Hypothalamus (tissue), 51 donors: ENCODE measurements at regions not wholly inside any gene's neighbourhood (a gene's known extent, or its start where the extent isn't known, plus 50 kb on each side); places are given as distances from the start of the nearest gene placed in this dataset.
"Not testable (repeated sequence)": the region's sequence is repeated elsewhere in the genome, so short reads cannot be mapped to it uniquely, and the experiment has no call there.

Experiments used
- DNase-seq, 51 donors: peaks; one replicate each; lab custom pipeline; 2025; lab: John Stamatoyannopoulos, UW

DNA sequence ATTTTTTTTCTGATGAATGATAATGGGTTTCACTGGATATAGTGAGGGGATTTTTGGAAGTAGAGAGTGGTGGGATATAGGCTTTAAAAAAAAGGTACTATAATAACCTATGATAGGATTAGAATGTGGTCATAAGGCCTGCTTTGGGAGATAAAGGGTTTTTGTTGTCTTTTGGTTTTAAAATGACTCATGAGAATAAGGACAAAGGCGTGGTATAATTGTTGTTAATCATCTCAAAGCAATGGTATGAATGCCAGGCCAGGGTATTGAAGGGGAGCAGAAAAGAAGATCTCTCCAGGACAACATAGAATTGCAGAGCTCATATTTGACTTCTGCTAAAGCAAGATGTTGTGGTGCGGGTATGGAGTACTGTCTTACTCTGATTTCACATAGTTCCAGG, 579.4 kb downstream of the JRKL start:
- no peak for DNase-seq

DNA sequence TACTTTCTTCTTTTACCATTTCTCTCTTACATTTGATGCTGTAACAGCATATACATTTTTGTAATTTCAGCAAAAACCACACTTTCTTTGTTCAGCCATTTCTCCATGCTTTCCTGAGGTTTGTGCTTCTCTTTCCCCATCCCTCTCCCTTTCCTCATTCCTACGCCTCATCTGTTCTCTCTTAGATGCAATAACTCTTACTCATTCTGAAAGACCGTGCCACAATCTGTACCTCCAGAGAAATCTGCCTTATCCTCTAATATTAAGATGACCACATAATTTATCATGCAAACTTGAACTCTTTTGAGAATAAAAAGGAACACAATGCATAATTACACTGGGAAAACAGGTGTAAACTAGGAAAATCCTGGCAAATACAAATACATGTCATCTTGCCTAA, 588.9 kb downstream of the JRKL start:
- no peak for DNase-seq

DNA sequence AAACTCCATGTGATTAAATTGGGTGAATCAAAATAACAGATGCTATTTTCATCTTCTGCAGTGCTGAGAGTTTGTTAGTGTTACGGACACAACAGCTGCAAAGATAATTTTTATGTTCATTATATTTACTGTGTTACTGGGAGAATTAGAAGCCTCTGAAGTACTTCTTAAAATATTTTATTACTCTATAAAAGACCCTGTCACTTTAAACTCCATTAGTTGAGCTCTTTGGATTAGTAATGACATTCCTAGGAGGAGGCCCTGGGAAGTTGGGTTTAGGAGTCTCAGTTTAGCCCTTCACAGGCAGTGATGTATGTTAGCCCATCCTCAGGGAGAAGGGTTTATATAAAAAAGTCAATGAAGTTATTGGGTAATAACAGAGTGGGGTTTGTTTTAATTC, 596.7 kb downstream of the JRKL start:
- DNase-seq = no peak

DNA sequence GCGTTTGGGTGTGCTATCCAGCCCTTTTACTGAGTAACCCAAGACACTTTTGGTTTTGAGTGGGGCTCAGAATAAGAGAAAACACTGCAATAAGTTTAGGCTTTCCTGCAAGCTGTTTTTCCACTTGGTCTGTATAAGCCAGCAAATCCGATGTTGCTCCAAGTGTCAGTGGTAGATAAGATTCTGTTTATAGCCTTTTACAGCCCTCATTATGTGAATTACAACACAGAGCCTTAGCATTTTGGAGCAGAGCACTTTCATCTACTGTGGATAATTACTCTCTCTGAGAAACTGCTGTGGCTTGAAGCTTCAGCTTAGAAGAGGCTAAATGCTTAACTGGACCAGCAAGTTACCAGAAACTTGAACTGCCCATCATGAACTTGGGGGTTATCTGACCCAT, 601.1 kb downstream of the JRKL start:
- no peak for DNase-seq

DNA sequence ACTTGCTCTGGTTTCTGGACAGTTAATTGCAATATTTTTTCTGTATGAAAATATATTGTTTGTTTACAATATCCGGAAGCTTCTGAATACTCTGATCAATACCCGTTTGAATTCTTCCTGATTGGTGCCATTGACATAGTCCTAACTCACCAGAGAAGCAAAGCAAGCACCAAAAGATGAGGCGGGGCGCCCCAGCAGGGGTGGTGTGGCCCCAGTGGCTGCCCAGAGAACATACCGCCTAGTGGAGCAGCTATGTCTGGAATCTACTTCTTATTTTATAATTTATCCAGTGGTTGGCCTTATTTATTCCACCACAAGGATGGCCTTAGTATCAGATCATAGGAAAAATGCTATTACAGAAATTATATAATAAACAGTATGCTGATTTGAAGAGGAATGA, 610.7 kb downstream of the JRKL start:
- DNase-seq = no peak

DNA sequence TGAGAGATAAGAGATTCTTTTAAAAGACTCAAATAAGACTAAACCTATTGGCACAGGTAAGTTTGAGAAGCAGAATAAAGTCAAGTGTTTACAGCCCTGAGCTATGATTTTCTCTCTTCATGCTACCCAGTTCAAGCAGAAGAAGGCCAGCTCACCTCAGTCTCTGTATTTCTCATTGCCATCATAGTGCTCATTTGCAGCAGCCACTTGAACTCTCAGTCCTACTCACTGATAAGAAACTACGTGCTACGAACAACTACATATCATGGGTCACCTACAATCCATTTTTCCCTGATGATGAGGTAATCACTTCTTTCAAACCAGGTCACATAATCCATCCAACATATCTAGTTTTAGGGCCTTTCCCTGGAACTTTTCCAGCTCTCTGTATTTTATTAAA, 617.5 kb downstream of the JRKL start:
- DNase-seq = no peak

DNA sequence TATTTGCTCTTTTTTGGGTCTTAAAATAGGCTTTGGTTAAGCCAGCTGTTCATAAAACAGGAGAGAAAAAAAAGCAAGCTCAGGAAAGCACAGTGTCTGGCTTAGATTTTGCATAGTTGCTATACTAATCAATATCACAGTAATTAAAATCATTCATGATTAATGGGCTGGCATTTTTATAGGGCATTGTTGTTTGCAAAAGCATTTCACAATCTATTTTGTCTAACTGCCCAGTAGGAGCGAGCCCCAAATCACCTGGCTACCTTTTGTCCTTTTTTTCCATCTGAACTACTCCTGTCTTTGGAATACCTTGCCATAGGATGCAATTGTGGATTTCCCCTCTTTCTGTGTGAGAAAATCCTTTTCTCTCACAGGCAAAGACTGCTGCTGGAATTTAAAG, 619.8 kb downstream of the JRKL start:
- no peak for DNase-seq

DNA sequence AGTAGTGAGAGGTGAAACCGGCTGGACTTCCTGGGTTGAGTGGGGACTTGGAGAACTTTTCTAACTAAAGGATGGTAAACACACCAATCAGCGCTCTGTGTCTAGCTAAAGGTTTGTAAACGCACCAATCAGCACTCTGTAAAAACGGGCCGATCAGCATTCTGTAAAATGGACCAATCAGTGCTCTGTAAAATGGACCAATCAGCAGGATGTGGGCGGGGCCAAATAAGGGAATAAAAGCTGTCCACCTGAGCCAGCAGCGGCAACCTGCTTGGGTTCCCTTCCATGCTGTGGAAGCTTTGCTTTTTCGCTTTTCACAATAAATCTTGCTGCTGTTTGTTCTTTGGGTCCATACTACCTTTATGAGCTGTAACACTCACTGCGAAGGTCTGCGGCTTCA, 621.2 kb downstream of the JRKL start:
- not testable (repeated sequence) for DNase-seq

DNA sequence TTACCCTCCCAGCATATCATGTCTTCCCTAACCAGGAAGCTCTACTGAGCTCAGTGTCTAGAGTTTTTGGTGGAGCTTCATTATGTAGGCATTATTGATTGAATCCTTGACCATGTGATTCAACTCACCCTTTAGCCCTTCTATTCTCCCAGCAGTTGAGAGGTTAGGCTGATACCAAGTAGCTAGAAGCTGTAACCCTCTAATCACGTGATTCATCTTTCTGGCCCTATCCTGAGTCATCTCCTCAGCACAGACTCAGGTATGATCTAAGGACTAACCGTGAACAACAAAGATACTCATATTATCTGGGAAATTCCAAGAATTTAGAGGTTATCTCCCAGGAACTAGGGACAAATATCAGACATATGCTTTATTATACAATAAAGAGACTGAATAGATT, 625.5 kb downstream of the JRKL start:
- DNase-seq = no peak

DNA sequence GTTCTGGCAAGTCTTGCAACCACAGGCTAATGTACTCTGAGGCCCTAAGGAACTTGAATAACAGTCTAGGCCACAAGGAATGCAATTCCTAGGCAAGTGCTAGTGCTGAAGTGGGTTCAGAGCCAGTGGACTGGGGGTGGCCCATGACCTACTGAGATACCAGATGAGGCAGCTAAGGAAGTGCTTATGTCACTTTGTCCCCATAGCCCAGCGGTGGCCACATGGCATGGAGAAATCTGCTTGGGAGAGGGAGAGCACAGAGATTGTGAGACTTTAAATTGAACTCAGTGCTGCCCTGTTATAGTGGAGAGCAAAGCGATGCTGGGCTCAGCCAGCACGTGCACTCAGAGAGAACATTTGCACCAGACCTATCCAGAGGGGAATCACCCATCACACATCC, 629.5 kb downstream of the JRKL start:
- DNase-seq = no peak

DNA sequence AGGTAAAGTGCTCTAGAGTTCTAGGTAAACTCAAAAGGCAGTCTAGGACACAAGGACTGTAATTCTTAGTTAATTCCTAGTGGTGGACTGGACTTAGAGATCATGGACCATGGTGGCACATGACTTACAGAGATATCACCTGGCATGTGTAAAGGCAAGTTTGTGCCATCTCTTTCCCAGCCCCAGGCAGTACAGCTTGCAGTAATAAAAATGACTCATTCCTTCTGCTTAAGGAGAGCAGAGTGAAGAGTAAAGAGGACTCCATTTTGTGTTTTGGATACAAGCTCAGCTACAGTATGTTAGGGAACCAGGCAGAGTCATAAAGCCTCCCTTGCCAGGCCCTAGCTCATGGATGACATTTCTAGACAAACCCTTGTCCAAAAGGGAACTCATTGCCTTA, 629.9 kb downstream of the JRKL start:
- DNase-seq = no peak

DNA sequence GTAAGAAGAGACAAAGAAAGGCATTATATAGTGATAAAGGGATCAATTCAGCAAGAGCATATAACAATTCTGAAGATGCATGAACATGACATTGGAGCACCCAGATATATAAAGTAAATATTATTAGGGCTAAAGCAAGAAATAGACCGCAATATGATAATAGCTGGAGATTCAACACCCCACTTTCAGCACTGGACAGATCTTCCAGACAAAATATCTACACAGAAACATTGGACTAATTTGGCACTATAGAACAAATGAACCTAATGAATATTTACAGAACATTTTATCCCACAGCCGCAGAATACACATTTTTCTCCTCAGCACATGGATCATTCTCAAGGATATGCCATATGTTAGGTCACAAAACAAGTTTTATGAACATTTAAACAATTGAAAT, 633.1 kb downstream of the JRKL start:
- DNase-seq = no peak

DNA sequence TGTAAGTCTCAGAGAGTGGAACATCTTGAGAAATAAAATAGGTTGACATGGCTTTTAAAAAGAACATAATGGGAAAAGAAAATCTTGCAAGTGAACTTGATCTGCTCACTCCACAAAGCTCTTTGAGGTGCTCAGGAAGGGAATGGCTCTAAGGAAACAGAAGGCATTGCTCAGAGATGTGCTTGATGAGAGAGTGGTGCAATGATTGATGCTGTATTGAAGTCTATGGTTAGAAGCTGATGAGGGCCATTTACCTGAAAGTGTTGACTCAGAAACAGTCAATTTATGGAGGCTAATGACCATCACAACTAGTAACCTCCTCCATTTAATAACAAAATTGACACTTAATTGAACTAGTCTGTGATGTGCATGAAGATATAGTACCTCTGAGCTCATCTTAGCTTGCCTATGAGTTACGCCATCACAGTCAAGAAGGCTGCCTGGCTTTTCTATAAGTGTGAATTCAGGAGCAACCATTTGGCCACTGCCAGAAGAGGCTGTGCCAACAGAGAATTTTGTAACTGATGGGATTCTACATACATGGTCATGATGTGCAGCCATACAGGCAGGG, 639.1 kb downstream of the JRKL start:
- no peak for DNase-seq

DNA sequence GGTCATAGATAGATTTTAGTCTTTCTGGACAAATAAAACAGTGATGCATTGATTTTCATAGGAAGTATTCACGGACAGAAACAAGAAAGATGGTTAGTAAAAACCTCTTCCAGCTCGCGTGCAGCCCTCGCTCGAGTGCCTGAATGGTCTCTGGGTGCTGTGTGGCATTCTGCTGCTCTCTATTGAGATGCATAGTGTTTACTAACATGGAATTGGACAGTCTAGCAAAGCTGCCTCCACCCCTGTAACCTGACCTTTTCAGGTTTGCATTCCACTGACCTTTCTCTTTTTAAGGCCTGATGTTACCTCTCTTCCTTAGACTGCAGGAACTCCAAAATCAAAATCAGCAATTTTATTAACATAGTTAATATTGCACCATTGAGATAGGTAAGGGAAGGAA, 643.4 kb downstream of the JRKL start:
- no peak for DNase-seq

DNA sequence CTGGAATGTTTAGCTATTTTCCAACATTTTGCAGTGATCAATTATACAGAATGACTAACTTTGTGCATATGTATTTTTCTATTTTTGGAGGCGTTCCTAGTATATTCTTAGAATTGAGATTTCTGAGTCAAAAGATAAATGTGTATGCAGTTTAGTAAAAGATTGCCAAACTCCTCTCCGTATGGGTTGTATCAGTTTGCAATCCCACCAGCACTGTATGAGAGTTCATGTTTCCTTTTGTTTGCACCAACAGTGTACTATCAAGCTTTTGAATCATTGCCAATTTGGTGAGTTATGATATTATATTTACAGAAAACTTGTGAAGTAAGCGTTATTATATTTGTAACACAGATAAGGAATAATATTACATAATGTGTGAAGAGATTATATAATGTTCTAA, 658.7 kb downstream of the JRKL start:
- no peak for DNase-seq

DNA sequence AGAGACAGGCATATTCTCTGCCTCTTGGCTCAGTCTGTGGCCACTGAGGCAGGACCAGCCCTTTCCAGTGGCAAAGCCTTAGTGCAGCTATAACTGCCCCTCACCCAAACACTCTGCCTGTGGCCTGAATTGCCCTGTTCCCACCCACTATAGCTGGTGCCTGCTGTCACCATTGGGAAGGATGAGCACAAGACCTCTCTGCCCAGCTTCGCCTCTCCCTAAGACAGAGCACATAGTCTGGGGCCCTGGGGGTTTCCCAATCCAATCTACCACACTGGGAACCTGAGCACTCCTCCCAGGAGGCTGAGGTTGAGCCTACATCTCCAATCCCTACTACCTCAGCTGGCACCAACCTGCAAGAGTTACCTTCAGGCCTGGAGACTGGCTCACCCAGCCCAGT, 670.4 kb downstream of the JRKL start:
- no peak for DNase-seq

DNA sequence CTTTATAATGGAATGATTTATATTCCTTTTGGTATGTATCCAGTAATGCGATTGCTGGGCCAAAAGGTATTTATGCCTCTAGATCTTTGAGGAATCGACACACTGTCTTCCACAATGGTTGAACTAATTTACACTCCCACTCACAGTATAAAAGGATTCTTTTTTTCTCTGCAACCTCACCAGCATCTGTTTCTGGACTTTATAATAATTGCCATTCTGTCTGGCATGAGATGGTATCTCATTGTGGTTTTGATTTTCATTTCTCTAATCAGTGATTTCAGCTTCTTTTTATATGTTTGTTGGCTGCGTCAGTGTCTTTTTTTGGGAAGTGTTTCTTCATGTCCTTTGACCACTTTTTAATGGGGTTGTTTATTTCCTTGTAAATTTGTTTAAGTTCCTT, 679.3 kb downstream of the JRKL start:
- DNase-seq = no peak

DNA sequence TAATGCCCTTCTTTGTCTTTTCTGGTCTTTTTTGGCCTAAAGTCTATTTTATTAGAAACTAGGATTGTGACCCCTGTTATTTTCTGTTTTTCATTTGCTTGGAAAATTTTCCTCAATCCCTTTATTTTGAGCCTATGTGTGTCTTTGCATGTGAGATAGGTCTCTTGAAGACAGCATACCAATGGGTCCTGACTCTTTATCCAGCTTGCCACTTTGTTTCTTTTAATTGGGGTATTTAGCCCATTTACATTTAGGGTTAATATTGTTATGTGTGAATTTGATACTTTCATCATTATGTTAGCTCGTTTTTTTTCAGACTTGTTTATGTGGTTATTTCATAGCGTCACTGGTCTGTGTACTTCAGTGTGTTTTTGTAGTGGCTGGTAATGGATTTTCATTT, 682.6 kb downstream of the JRKL start:
- DNase-seq = no peak

DNA sequence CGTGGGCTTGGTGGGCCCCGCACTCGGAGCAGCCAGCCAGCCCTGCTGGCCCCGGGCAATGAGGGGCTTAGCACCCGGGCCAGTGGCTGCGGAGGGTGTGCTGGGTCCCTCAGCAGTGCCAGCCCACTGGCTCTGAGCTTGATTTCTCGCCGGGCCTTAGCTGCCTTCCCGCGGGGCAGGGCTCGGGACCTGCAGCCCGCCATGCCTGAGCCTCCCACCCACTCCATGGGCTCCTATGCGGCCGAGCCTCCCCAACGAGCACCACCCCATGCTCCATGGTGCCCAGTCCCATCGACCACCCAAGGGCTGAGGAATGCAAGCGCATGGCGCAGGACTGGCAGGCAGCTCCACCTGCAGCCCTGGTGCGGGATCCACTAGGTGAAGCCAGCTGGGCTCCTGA, 686.9 kb downstream of the JRKL start:
- DNase-seq = not testable (repeated sequence)

DNA sequence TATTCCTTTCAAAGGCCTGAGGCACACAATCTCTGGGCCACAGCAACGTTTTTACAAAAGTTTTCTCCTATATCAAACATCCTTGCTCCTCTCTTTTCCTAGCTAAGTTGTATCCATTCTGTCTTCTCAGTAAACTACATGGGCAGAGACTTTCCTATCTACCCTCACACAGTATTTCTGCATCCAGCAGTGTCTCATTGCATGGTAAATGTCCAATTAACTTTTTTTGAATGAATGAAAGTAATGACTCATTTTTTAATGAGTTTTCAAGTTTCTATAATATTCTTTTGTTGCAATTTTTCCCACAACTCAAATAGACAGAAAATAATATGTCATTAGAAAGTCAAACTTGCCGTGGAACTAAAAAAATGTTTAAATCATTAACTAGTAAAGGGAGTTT, 688.6 kb downstream of the JRKL start:
- DNase-seq = no peak

DNA sequence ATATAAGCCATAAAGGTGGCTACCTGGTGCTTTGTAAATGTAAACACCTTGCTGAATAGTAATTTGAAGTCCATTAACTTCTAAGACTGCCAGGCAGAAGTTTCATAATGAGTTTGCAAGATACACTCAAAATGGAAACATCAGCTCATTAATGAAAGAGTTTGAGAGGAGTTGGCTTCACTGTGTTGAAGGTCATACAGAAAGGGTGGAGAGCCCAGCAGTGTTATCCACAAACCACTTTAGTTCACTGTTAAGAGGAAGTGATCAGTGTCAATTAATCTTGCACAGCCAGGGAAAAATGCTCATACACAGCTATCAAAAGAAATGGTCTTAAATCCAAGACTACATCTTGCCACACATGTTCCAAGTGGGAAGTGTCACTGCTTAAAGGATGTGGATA, 689.4 kb downstream of the JRKL start:
- DNase-seq = no peak

DNA sequence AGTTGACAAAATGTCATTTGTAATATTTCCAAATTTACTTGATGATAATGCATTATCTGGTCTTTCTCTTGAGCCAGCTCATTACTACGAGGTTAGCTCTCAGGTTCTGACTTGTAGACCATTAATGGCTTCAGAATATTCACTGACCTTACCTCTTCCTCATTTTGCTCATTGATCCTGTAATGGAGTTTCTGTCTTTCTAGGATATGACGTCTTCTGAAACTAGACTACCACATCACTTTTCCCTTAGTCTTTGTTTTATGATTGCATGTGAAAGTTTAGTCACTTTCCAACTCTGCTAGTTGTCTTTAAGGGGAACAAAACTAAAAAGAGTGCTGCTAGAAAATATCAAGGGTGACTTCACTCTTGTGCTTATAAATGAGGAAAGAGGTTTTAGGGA, 697.6 kb downstream of the JRKL start:
- no peak for DNase-seq

DNA sequence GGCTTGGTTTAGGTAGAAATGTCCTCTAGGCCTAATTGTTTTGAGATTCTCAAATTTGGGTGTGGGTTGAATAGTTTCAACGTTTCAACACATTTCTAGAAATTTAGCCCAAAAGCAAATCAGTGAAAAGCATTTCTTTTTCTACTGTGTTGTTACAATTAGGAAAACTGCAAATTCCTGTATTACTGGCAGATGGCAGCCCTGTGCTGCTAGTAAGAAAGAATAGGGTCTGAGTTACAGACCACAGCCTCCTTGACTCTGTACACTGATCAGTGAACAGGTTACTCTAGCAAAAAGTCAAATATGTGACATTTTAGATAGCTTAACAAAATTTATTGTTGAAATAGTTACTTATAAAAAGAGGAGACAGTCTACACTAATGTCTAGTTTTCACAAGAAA, 703.0 kb downstream of the JRKL start:
- DNase-seq = no peak

DNA sequence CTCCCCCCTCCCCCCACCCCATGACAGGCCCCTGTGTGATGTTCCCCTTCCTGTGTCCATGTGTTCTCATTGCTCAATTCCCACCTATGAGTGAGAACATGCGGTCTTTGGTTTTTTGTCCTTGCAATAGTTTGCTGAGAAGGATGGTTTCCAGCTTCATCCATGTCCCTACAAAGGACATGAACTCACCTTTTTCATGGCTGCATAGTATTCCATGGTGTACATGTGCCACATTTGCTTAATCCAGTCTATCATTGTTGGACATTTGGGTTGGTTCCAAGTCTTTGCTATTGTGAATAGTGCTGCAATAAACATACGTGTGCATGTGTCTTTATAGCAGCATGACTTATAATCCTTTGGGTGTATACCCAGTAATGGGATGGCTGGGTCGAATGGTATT, 712.4 kb downstream of the JRKL start:
- not testable (repeated sequence) for DNase-seq
